Natural killer cell (primary cell): ENCODE measurements at regions not wholly inside any gene's neighbourhood (a gene's known extent, or its start where the extent isn't known, plus 50 kb on each side); places are given as distances from the start of the nearest gene placed in this dataset.

Experiments used
- ATAC-seq, 3 donors: fragments of 150-1000 bp in 2 of 3; fragments of 200-7000 bp in 1 of 3; cut with Tn5 transposase; 1 replicate in 1 of 3; 2 replicates in 2 of 3; pipeline ENCODE4 v1.10.0; 2021; ENCODE audit warnings: mild to moderate bottlenecking in 2 of 3, moderate library complexity in 2 of 3
- DNase-seq, 2 donors: peaks; one replicate each; pipeline versions ENCODE4 v3.0.0 to v3.0.0-alpha.2; 2013 to 2021; ENCODE audit warnings: mixed read lengths in 1 of 2
- H3K27ac ChIP-seq: one replicate; pipeline ENCODE4 v1.5.1; 2013; ENCODE audit warnings: mild to moderate bottlenecking, low read length
- H3K27me3 ChIP-seq: one replicate; pipeline ENCODE4 v1.6.1; 2013; ENCODE audit warnings: low read length; ENCODE audit not compliant: control insufficient read depth, insufficient read depth
- H3K36me3 ChIP-seq: one replicate; pipeline ENCODE4 v1.6.1; 2013; ENCODE audit warnings: low read length; ENCODE audit not compliant: control insufficient read depth, insufficient read depth
- H3K4me1 ChIP-seq: one replicate; pipeline ENCODE4 v1.6.1; 2013; ENCODE audit warnings: low read length; ENCODE audit not compliant: control insufficient read depth, insufficient read depth
- H3K4me3 ChIP-seq: one replicate; pipeline ENCODE4 v1.5.1; 2013; ENCODE audit warnings: low read length
- H3K9me3 ChIP-seq: one replicate; pipeline ENCODE4 v1.6.1; 2013; ENCODE audit warnings: low read length; ENCODE audit not compliant: control insufficient read depth, insufficient read depth
- H3K27ac Mint-ChIP-seq, 2 donors: one replicate each; pipeline ENCODE4 v1.8.0; 2022; ENCODE audit warnings: mild to moderate bottlenecking in 2 of 2, mixed read lengths in 2 of 2, moderate library complexity in 1 of 2
- H3K27me3 Mint-ChIP-seq, 2 donors: one replicate each; pipeline ENCODE4 v1.8.0; 2022; ENCODE audit warnings: low read depth in 2 of 2, mixed read lengths in 2 of 2
- H3K36me3 Mint-ChIP-seq: one replicate; pipeline ENCODE4 v1.8.0; 2022; ENCODE audit warnings: mixed read lengths
- H3K4me1 Mint-ChIP-seq, 2 donors: one replicate each; pipeline ENCODE4 v1.8.0; 2022; ENCODE audit warnings: mixed read lengths in 2 of 2
- H3K4me3 Mint-ChIP-seq: one replicate; pipeline ENCODE4 v1.8.0; 2022; ENCODE audit warnings: mild to moderate bottlenecking, moderate library complexity, mixed read lengths
- H3K9me3 Mint-ChIP-seq, 2 donors: one replicate each; pipeline ENCODE4 v1.8.0; 2022; ENCODE audit warnings: mixed read lengths in 2 of 2
- CTCF ChIP-seq: fragments of 200-600 bp; IDR thresholded peaks from one replicate; pipeline ENCODE4 v1.8.0; 2022; ENCODE audit warnings: antibody characterized with exemption
- WGBS: methylation state at CpG from one replicate; pipeline ENCODE4 v1.1.7; 2013; ENCODE audit warnings: missing lambda C conversion rate; ENCODE audit not compliant: insufficient coverage; 5-methylcytosine and 5-hydroxymethylcytosine counted together
- intact Hi-C: fragments of 100-400 bp; cut with micrococcal nuclease; formaldehyde crosslinking; loops from one replicate; pipeline ENCODE4 v1.14.2; 2022

GRCh38 chr2:16332681-16333557 is 332.7 kb downstream of the CYRIA start:
- 78% methylated on average over 8 of the region's 8 CpGs for WGBS
- no peak for DNase-seq
- no peaks in the 10 kb centered on the region for H3K9me3 Mint-ChIP-seq
- H3K36me3 ChIP-seq: no peaks in the 10 kb centered on the region
- no peaks in the 10 kb centered on the region for H3K4me1 Mint-ChIP-seq
- no peak overlapping the region for H3K4me3 ChIP-seq
- H3K27me3 Mint-ChIP-seq: peaks cover 0 to 3% of the 10 kb centered on the region in 2 donors
- no peak overlapping the region for H3K27ac Mint-ChIP-seq
- H3K27me3 ChIP-seq: no peaks in the 10 kb centered on the region
- no peaks in the 10 kb centered on the region for H3K4me1 ChIP-seq
- TF ChIP-seq CTCF: no peak
- intact Hi-C loops: no loop called here
- no peaks in the 10 kb centered on the region for H3K9me3 ChIP-seq
- H3K27ac ChIP-seq: no peak overlapping the region
- H3K36me3 Mint-ChIP-seq: no peaks in the 10 kb centered on the region
- ATAC-seq: no peak
- H3K4me3 Mint-ChIP-seq: no peak overlapping the region

GRCh38 chr2:16331772-16332171 is 333.9 kb downstream of the CYRIA start:
- 75% methylated on average over 2 of the region's 2 CpGs for WGBS
- no peak for TF ChIP-seq CTCF

GRCh38 chr2:16330982-16331381 is 334.7 kb downstream of the CYRIA start:
- H3K4me1 ChIP-seq: no peaks in the 10 kb centered on the region
- 45% methylated on average over 5 of the region's 5 CpGs for WGBS
- Mint-ChIP-seq H3K27ac (no peak overlapping the region), H3K36me3 (no peaks in the 10 kb centered on the region), H3K4me3 (no peak overlapping the region), H3K9me3 (no peaks in the 10 kb centered on the region), H3K4me1 (no peaks in the 10 kb centered on the region), H3K27me3 (peaks cover 0 to 3% of the 10 kb centered on the region in 2 donors)
- H3K9me3 ChIP-seq: no peaks in the 10 kb centered on the region
- intact Hi-C loops: no loop called here
- no peaks in the 10 kb centered on the region for H3K36me3 ChIP-seq
- H3K27me3 ChIP-seq: no peaks in the 10 kb centered on the region
- H3K27ac ChIP-seq: no peak overlapping the region
- ATAC-seq (no peak), DNase-seq (no peak)
- H3K4me3 ChIP-seq: no peak overlapping the region
- TF ChIP-seq CTCF: no peak

More at GRCh38 chr2:16331772-16332171, 333.9 kb downstream of the CYRIA start:
- no peak overlapping the region for H3K4me3 ChIP-seq
- Mint-ChIP-seq H3K4me3 (no peak overlapping the region), H3K4me1 (no peaks in the 10 kb centered on the region), H3K9me3 (no peaks in the 10 kb centered on the region), H3K27me3 (peaks cover 0 to 3% of the 10 kb centered on the region in 2 donors), H3K27ac (no peak overlapping the region), H3K36me3 (no peaks in the 10 kb centered on the region)
- ATAC-seq (no peak), DNase-seq (no peak)
- H3K27ac ChIP-seq: no peak overlapping the region
- H3K36me3 ChIP-seq: no peaks in the 10 kb centered on the region
- no peaks in the 10 kb centered on the region for H3K4me1 ChIP-seq
- H3K9me3 ChIP-seq: no peaks in the 10 kb centered on the region
- intact Hi-C loops: no loop called here
- H3K27me3 ChIP-seq: no peaks in the 10 kb centered on the region

GRCh38 chr2:16330571-16330970 is 335.1 kb downstream of the CYRIA start:
- H3K9me3 ChIP-seq: no peaks in the 10 kb centered on the region
- intact Hi-C loops: no loop called here
- H3K9me3 Mint-ChIP-seq: no peaks in the 10 kb centered on the region
- no peak overlapping the region for H3K27ac ChIP-seq
- H3K4me1 Mint-ChIP-seq: no peaks in the 10 kb centered on the region
- no peak for TF ChIP-seq CTCF
- peaks cover 0 to 3% of the 10 kb centered on the region in 2 donors for H3K27me3 Mint-ChIP-seq
- no peak overlapping the region for H3K27ac Mint-ChIP-seq
- H3K4me3 Mint-ChIP-seq: no peak overlapping the region
- DNase-seq (no peak), ATAC-seq (no peak)
- H3K27me3 ChIP-seq: no peaks in the 10 kb centered on the region
- no peak overlapping the region for H3K4me3 ChIP-seq
- WGBS: 85% methylated on average over 6 of the region's 10 CpGs
- no peaks in the 10 kb centered on the region for H3K36me3 ChIP-seq
- H3K36me3 Mint-ChIP-seq: no peaks in the 10 kb centered on the region
- H3K4me1 ChIP-seq: no peaks in the 10 kb centered on the region
